22Rv1 (cell line): ENCODE measurements at regions not wholly inside any gene's neighbourhood (a gene's known extent, or its start where the extent isn't known, plus 50 kb on each side); places are given as distances from the start of the nearest gene placed in this dataset.

Experiments used
- CTCF ChIP-seq: fragments of 450-650 bp; IDR thresholded peaks from 2 replicates; pipeline ENCODE4 v1.5.1; 2017; ENCODE audit warnings: mild to moderate bottlenecking
- ZFX ChIP-seq: fragments of 450-650 bp; IDR thresholded peaks from 2 replicates; pipeline ENCODE4 v1.6.1; 2017; ENCODE audit warnings: antibody characterized with exemption, borderline replicate concordance

GRCh38 chr10:2963889-2964631, 103.3 kb upstream of the PFKP start:
- TF ChIP-seq CTCF (no peak), ZFX (no peak)
